ENCODE measurements at regions not wholly inside any gene's neighbourhood (a gene's known extent, or its start where the extent isn't known, plus 50 kb on each side); places are given as distances from the start of the nearest gene placed in this dataset.

DNA sequence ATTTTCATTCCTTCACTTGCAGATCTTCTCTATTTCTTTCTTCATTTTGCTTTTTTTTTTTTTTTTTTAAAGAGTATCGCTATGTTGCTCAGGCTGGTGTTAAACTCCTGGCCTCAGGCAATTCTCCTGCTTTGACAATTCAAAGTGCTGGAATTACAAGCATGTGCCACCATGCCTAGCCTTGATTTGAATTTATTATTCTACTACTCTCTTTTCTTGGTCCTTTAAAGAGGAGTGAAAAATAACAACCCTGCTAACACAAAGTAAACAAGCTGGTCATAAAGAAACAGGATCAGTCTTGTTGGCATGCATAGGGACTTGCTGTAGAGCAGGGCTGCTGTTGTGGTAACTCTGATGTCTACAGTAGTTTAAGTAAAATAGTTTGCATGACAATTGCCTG lies 1615.3 kb upstream of the ZEB2 start:
- no peak for DNase-seq

DNA sequence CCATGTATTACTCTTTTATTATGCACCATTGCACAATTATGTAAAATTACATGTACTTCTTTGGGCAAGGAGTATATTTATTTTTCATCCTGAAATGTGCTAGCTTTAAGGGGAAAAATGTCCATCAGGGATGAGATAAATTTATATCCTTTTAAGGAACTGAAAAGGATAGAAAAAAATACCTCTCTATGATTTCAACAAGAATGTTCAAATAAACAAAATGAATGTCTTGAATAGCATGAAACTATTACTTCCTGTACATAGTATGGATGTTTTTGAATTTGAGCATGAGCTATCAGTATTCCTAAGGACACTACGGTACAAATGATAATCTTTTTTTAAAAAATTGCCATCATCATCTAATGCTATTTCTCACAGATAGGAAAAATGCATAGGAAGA lies 1611.9 kb upstream of the ZEB2 start:
- DNase-seq, result no peak

DNA sequence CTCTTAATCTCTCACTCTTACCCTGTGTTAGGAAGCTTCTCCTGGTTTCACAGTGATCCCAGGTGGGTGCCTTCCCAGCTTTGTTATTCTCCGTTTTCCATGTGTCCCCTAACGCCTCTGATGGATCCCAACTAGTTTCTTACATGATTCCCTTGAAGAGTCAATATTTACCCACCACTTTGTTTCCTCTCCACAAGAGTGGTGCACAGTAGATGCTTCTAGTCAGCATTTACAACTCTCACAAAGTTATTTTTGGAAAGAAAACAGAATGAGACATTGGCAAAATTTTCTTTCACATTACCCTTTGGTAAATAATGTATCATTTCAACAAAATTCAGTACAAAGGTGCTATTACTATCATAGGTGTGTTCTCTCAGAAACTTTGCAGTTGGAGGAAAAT lies 1611.1 kb upstream of the ZEB2 start:
- no peak for DNase-seq

DNA sequence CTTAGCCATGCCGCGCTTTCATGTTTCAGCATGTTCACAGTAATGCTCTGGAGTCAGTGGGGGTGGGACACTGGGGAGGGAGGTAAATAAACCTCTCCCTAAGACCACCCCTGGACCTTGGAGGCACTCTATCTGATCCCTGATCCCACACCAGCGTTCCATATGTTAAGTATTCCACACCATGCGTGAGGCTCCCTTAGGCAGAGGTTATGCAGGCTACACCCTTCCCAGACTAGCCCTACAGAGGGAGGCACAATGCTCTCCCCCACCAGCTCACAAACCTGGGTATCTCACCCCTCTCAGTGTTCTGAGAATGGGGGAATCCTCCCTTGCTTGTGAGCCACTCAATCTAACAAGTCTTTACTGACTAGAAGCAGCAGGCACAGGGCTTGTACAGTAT lies 1610.4 kb upstream of the ZEB2 start:
- no peak for DNase-seq

DNA sequence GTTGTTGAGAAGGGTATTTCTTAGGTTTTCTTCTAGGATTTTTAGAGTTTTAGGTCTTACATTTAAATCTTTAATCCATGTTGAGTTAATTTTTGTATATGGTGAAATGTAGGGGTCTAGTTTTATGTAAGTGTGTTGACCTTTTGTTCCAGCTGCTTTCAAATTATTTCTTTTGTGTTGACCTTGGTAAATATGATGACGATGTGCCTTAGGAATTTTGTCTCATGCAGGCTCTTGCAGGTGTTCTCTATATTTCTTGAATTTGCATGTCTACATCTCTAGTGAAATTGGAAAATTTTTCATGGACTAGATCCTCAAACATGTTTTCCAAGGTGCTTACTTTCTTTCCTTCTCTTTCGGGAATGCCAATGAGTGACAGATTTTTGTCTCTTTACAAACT lies 1609.3 kb upstream of the ZEB2 start:
- no peak for DNase-seq

DNA sequence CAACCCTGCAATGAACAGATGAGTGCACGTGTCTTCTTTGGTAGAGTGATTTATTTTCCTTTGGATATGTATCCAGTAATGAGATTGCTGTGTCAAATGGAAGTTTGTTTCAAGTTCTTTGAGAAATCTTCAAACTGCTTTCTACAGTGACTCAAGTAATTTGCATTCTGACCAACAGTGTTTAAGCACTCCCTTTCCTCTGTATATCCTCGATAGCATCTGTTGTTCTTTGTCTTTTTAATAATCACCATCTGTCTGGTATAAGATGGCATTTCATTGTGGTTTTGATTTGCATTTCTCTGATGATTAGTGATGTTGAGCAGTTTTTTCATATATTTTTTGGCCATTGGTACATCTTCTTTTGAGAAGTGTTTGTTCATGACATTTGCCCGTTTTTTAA lies 1608.3 kb upstream of the ZEB2 start:
- DNase-seq, result no peak

DNA sequence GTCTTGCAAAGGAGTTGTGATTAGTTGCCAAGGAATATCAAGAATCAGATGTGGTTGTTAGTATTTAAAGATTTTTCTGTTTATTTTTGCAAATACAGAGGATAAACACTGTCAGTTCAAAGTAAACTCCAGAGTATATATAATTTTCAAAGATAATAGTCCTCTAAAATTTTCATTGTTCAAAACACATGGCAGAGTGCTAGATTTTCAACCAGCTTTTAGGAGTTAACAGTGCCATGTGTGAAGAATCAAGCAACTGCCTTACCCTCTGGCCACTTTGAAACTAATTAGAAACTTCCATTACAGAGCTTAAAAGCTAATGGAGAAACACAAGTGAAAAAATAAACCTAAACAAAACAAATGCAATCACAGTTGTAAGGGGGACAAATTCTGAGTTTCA lies 1605.6 kb upstream of the ZEB2 start:
- DNase-seq, result no peak

DNA sequence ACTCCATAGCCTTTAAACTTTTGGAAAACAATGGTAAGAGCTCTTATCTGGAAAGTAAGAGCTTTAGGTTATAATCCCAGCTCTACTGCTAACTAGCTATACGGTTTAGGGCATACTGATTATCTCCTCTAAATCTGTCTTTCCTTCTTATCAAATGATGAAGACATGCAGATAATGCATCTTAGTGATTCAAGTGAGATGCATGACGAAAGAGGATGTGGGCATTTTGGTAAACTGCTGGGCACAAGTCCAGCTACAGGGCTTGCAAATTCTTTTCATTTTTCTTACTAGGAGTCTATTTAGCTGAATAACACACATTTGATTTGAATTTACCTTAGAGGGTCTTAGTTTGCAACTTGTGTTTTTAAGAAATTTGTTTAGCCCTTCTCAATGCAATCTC lies 1604.8 kb upstream of the ZEB2 start:
- DNase-seq, result no peak

DNA sequence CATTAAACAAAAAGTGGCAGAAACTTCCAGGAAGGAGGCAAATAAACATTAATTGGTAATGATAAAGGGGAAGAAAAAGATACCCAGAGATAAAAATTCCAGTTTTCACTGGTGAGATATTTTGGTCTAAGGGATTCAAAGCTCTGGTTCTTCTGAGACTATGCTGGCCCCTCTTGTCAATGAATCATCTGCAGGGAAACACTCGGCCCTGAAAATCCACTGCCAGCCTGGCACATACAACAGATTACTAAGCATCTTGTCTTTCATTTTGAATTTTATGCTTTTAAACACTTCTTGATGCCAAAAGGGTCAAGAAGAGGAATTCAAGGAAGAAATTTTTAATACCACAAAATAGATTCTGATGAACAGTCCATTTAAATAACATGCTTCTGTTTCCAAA lies 1603.8 kb upstream of the ZEB2 start:
- DNase-seq, result no peak

DNA sequence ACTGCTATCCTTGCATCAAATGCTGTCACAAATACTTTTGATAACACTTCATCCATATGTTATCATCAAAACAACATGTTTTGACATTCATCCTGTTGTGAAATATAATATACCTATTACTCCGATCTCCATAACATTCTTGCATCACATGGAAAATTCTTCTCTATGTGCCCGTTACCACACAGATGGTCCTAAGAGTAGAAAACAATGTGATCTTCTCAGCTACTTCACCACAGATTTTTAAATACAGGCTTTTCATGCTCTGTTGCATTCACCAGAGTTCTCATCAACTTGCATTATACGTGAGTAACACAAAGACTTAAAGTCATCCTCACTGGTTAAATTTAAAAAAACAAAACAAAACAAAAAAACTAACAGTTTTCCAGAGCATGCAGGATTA lies 1603.3 kb upstream of the ZEB2 start:
- peak in 1 of 2 experiments; percentile 7 for DNase-seq

DNA sequence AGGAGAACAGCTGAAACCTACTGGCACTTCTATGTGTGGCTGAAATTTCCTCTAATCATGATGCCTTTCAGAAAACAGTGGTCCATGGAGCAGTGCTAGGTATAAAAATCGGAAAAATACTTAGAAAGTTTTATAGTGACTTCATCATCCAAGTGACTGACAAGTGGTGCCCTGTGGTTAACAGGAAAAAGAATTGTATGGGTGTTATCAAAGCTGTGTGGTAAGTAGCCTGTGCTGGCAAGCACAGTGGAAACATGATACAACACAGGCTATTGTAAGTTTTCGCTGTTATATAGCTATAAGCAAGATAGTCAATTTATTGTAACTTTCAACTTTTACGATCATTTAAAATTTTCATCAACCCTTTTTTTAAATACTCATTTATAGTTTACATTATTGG lies 1599.7 kb upstream of the ZEB2 start:
- no peak for DNase-seq

DNA sequence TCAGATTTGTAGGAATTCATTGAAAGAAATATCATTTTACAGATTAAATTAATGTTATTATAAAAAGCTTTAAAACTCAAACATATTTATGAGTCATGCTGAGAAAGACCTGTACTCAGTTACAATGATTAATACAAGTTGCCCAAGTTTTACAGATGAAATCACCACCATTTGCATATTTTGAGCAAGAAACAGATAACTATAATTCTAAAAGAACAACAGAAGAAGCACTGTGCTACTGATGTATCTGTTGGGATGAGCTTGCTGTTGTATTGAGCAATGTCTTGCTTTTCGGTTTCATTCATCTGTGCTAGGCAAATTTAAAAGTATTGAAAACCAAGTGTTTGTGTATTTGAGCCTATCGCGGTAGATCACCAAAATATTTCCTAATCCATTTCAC lies 1589.1 kb upstream of the ZEB2 start:
- no peak for DNase-seq

DNA sequence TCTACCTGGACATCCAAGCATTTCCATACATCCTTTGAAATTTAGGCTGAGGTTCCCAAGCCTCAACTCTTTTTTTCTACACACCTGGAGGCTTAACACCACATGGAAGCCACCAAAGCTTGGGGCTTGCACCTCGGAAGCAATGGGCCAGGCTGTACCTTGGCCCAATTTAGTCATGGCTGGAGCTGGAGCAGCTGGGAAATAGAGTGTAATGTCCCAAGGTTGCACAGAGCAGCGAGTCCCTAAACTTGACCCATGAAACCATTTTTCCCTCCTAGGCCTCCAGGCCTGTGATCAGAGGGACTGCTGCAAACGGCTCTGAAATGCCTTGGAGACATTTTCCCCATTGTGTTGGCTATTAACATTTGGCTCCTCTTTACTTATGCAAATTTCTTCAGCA lies 1574.3 kb upstream of the ZEB2 start:
- no peak for DNase-seq

DNA sequence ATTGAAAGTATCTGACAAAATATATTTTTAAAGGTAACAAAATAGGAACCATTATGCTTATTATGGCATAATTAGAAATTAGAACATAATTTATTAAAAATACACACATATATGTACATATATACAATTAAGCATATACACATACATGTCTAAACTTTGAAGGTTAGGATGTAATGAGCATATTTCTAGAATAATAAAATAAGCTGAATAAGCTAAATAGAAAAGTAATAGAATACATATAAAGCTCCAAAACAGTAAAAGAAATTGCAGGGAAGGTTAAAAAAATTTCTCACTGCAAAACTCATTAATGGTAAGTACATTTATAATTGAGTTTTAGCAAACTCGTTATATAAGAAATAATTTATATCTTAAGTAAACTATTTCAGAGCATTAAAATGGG lies 1561.5 kb upstream of the ZEB2 start:
- no peak for DNase-seq

DNA sequence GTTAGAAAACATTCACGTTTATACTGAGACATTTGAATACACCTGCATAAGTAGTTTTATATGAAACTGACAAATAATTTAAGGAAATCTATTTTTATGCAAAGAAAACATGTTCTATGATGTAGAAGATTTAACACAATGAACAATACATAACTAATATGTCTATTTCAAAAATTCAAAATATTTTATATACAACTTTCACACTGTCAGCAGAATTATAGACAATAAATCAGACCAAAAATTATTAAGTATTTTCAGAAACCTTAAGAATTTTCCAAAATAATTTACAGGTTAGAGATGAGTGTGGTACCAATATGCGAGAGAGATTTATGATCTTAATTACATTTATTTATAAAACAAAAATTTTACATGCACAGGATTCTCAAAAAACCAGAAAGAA lies 1561.0 kb upstream of the ZEB2 start:
- no peak for DNase-seq

DNA sequence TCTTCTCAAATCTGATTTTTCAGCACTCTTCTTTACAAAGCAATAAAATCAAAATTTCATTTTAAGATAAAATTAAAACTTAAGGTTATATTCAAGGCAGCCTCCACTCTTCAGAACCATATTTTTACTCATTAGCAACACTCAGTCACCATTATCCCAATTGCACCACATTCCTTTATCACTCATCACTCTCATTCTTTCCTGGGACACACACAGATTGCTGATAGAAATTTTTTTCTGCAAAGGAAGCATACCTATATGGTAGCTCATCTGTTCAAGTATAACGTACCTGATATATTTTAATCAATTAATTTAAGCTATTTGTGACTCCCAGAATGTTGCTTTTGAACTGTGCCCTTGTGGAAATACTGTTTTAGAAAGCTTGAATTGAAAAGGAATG lies 1559.3 kb upstream of the ZEB2 start:
- DNase-seq, result no peak

DNA sequence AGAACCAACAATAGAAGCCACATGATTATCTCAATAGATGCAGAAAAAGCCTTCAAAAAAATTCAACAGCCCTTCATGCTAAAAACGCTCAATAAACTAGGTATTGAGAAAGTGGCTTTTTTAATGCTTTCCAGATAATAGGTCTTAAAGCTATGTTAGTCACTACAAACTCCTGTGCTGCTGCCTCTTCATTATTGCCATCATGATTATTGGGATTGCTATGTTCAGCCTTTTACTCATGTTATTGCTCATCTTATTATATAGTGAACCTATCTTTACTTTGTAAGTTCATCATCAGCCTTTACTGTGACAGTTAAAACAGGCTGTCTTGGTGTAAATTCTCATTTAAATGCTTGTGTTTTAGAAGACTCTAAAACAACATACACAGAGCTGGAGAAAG lies 1557.2 kb upstream of the ZEB2 start:
- DNase-seq, result no peak

DNA sequence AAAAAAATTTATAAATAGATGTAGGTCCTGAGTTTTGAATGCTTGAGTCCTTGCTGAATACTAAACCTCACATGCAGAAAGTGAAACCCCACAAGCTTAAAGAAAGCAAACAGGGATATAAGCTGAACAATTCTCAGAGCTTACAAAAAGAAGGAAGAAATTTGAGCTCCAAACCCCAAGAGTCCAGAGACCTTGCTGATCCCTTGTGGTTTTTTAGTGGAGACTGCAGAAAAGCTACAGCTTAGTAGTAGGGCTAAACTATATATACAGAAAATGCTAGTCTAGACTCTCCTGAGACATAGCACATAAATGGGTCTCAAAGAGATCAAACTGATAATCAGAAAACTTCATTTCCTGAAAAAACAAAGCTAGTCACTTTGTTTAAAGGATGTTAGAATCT lies 1548.1 kb upstream of the ZEB2 start:
- no peak for DNase-seq

DNA sequence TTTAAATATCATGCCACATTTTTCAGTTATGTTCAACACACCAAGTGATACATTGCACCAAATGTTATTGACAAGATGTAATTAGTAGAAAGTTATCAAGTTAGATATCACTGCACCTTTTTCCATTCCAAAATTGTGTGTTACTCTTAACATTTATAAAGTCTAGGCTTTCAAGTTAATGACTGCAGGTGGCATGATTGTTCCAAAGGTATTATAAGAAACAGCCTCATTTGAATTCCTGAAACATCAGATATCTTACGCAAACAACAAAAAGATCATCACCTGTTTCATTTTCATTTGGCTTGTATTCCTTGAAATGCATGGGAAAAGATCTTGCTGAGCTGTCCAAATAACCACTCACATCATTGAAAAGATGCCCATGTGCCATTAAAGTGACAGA lies 1528.2 kb upstream of the ZEB2 start:
- no peak for DNase-seq

DNA sequence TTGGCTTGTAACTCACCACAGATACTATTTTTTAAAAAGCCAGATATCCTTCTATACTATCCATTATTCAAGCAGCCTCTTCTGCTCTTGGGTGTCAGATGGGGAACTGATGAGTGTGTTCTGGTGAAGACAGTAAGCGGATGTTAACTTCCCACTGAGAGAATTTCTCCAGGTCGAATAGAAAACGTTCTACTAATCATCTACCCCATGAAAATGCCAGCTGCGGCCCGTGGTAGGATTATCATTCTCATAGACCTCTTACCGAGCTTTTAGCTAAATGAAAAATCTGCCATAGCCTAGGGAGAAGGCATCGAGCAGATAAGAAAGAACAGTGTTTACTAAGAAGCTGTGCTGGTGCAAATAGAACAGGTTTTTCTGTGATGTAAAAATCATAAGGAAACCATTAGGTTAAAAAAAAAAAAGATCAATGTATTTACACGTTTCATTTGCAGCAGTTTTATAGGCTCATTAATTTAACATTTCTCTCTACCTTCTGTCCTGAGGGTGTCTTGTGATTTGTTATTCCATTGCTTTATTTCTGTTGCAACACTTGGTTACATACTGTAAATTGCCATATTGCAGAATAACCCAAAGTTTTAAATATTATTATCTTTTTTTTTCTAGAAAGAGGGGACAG lies 1521.5 kb upstream of the ZEB2 start:
- DNase-seq, result no peak

DNA sequence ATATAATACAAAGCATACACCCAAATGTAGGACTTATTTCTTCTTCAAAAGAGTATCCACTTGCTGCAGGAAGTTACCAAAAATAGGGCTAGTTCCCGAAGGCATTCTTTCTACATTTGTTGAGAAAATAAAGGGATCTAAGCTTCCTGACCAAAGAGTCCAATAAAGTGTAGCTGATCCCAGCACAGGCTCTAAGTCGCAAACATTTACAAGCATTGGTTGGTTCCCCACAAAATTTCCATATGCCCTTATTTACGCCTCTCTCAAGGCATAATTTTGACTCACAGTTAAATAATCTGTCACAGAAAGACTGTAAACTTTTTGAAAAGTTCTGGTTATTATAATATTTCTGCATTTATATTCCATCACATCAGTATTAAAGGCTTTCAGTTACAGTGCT lies 1520.1 kb upstream of the ZEB2 start:
- no peak for DNase-seq

DNA sequence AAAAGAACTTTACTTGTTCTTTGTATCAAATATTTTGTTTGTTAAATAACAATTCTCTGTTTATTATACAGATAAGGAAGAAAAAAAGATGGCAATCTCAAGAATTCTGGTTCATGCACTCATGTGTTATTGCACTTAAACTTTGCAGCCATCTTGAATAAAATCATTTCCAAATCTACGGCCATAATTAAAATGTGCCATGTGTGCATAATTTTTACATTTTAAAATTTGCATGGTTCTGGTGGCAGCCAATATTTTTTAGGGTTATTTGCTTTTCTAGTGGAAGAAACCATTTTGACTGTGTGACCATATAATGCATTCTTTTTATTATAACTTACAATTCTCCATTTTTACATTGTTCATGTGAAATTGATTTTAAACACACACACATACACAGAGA lies 1518.1 kb upstream of the ZEB2 start:
- no peak for DNase-seq

DNA sequence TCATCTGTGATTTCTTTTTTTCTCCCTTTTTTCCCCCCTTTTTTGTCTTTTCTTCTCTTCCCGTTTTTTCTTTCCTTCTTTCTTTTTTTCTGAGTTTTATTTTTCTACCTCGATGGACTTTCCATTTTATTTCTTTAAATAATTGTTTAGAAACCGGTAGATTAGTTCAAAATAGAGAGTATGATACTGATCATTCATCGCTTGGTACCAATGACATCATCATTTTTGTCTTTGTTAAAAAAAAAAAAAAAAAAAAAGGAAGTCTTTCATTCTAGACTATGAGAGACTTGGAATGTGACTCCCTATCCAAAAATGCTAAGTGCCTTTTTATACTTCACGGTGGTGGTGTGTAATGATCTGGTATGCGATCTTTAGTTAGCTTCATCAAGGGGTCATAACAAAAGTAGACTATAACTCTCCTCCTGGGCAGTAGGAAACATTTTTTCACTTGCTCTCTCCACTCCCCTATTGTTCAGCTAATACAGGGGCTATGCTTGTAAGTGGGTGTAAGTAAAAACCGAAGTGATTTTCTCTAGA lies 1517.5 kb upstream of the ZEB2 start:
- DNase-seq, result no peak

DNA sequence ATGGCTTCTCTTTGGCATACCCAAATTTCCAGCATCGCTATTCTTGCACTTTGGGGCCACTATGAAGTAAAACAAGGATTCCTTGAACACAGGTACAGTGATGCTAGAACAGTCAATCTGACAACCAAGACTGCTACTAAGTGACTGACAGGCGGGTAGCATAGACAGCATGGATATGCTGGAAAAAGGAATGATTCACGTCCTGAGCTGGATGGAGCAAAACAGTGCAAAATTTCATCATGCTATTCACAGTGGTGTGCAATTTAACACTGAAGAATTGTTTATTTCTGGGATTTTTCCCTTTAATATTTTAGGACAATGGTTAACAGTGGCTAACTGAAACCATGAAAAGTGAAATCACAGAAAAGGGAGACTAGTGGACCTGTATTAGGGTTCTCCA lies 1511.2 kb upstream of the ZEB2 start:
- DNase-seq, result no peak

DNA sequence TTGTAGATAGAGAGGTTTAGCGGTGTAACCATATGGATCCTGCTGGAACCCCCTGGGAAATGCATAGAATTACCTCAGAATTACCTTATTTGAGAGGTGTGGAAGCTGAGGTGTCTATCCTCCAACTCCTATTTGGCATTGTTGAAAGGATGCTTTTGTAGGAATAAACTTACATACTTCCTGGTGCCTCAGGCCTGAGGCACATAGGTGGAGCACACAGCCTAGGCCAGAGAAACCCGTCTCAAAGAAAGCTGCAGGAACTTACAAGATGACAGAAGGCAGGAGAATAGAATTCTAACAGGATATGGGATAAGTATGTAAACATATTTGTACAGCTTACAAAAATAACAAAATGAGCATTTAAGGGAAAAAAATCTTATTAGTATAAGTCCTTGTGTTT lies 1507.2 kb upstream of the ZEB2 start:
- DNase-seq, result no peak

DNA sequence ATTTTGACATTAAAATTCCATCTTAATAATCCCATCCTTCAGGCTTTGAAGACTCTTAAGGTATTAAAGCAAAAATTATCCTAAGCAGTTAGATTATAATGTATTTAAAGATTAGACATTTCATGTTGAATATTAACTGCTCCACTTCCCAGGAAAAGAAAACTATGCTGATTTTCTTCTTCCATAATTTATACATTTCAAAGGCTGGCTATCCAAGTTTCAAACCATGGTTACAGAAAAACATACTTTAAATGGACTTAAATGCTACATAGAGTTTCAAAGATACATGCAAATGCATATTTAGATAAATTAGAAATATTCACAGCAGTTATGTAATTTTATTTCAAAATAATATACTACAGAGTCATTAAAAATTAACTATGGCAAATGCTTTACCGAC lies 1505.6 kb upstream of the ZEB2 start:
- no peak for DNase-seq
